Body of pancreas (tissue), 4 donors: ENCODE measurements at regions not wholly inside any gene's neighbourhood (a gene's known extent, or its start where the extent isn't known, plus 50 kb on each side); places are given as distances from the start of the nearest gene placed in this dataset.

Experiments used
- ATAC-seq: fragments of 150-250 bp; one replicate; pipeline ENCODE4 v1.9.1; 2016
- DNase-seq, 4 donors: peaks; one replicate each; pipeline ENCODE4 v3.0.0-alpha.2; 2019
- H3K27ac ChIP-seq, 4 donors: fragments of 200-600 bp; sonication (generic); 1 replicate in 3 of 4; 2 replicates in 1 of 4; pipeline versions ENCODE4 v1.5.1 to v1.6.1; 2016 to 2019; ENCODE audit warnings: mild to moderate bottlenecking in 1 of 4, mixed read lengths in 1 of 4, moderate library complexity in 1 of 4
- H3K27me3 ChIP-seq, 2 donors: fragments of 200-600 bp; sonication (generic); one replicate each; pipeline ENCODE4 v1.6.0; 2016; ENCODE audit warnings: mild to moderate bottlenecking in 1 of 2
- H3K36me3 ChIP-seq, 2 donors: fragments of 200-600 bp; sonication (generic); replicated peaks in 1 of 2; 2 replicates each; pipeline ENCODE4 v1.5.1; 2016; ENCODE audit warnings: low read depth in 2 of 2; ENCODE audit not compliant: insufficient read depth in 1 of 2
- H3K4me1 ChIP-seq: fragments of 200-600 bp; sonication (generic); one replicate; pipeline ENCODE4 v1.6.0; 2016
- H3K4me3 ChIP-seq, 2 donors: fragments of 200-600 bp; sonication (generic); 1 replicate in 1 of 2; 2 replicates in 1 of 2; pipeline ENCODE4 v1.5.1; 2016 to 2019
- H3K9me3 ChIP-seq, 3 donors: fragments of 200-600 bp; sonication (generic); 1 replicate in 2 of 3; 2 replicates in 1 of 3; pipeline ENCODE4 v1.5.1; 2016
- POLR2A ChIP-seq, 3 donors: fragments of 450-650 bp; IDR thresholded peaks; one replicate each; pipeline ENCODE4 v1.6.1; 2016; ENCODE audit warnings: antibody characterized with exemption in 3 of 3, mild to moderate bottlenecking in 2 of 3
- WGBS, 2 donors: methylation state at CpG; one replicate each; pipeline ENCODE4 v1.1.5; 2017; 5-methylcytosine and 5-hydroxymethylcytosine counted together
- intact Hi-C: fragments of 100-400 bp; cut with DNase I; formaldehyde crosslinking; loops from one replicate; pipeline ENCODE4 v1.15.1; 2023
- TF ChIP-seq, protein P1 (sequence below), 7 experiments: fragments of 450-650 bp in 4 of 7; fragments of 200-600 bp in 3 of 7; sonication (generic) in 3 of 7; IDR thresholded peaks; one replicate each; pipeline ENCODE4 v1.5.1; 2016 to 2019; ENCODE audit warnings: antibody characterized with exemption in 7 of 7

DNA sequence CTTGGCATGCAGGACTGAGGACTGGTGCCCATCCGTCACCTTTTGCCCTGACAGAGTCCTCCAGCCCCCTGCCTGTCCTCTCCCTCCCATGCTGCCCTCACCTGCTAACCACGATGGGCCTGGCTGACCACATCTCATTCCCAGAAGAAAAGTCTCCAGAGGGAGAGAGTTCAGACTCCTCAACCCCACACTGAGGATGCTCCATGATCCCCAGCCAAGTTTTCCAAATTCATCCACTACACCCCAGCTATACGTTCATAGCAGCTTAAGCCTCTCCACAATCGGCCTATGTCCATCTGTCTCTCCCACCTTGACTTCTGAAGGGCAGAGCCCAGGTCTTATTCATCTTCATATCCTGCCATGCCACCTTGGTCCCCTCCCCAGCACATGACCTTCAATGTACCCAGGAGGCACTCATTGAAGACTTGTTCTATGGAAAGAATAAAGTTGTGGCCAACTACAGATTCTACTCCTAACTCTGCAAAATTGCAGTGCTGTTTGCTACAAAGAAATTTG, 115.6 kb upstream of the ID2 start:
- no peak for ATAC-seq

GRCh38 chr2:8566774-8567468, 114.9 kb upstream of the ID2 start:
- TF ChIP-seq POLR2A (IDR thresholded peaks at IDR 0.05), result no peak
- TF ChIP-seq, protein P1, sequence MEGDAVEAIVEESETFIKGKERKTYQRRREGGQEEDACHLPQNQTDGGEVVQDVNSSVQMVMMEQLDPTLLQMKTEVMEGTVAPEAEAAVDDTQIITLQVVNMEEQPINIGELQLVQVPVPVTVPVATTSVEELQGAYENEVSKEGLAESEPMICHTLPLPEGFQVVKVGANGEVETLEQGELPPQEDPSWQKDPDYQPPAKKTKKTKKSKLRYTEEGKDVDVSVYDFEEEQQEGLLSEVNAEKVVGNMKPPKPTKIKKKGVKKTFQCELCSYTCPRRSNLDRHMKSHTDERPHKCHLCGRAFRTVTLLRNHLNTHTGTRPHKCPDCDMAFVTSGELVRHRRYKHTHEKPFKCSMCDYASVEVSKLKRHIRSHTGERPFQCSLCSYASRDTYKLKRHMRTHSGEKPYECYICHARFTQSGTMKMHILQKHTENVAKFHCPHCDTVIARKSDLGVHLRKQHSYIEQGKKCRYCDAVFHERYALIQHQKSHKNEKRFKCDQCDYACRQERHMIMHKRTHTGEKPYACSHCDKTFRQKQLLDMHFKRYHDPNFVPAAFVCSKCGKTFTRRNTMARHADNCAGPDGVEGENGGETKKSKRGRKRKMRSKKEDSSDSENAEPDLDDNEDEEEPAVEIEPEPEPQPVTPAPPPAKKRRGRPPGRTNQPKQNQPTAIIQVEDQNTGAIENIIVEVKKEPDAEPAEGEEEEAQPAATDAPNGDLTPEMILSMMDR (IDR thresholded peaks at IDR 0.05), result no peak
- ATAC-seq (no peak), DNase-seq (no peak)
- Histone ChIP-seq H3K4me1 (no peaks in the 10 kb centered on the region), H3K4me3 (no peak overlapping the region), H3K27me3 (no peaks in the 10 kb centered on the region), H3K9me3 (no peaks in the 10 kb centered on the region), H3K36me3 (no peaks in the 10 kb centered on the region), H3K27ac (no peak overlapping the region)
- intact Hi-C loops, result no loop called here
- 87 to 89% methylated on average over 14 to 15 of the region's 15 CpGs for WGBS, 2 donors

More for the DNA sequence above, 115.6 kb upstream of the ID2 start:
- Histone ChIP-seq H3K36me3 (no peaks in the 10 kb centered on the region), H3K27me3 (no peaks in the 10 kb centered on the region), H3K27ac (no peak overlapping the region), H3K4me1 (no peaks in the 10 kb centered on the region), H3K4me3 (no peak overlapping the region), H3K9me3 (no peaks in the 10 kb centered on the region)
- no peak for DNase-seq
- TF ChIP-seq, protein P1 (IDR thresholded peaks at IDR 0.05), result no peak
- TF ChIP-seq POLR2A (IDR thresholded peaks at IDR 0.05), result no peak
- intact Hi-C loops, result no loop called here
- 79 to 80% methylated on average over 4 of the region's 4 CpGs for WGBS, 2 donors

GRCh38 chr2:8567469-8568260, 114.2 kb upstream of the ID2 start:
- intact Hi-C loops, result no loop called here
- H3K27ac ChIP-seq, result no peak overlapping the region
- H3K27me3 ChIP-seq, result no peaks in the 10 kb centered on the region
- ATAC-seq, result no peak
- TF ChIP-seq POLR2A (IDR thresholded peaks at IDR 0.05), result no peak
- TF ChIP-seq, protein P1 (IDR thresholded peaks at IDR 0.05), result no peak
- peaks cover 1% of the 10 kb centered on the region for H3K4me1 ChIP-seq
- no peaks in the 10 kb centered on the region for H3K36me3 ChIP-seq
- 87 to 93% methylated on average over 15 of the region's 15 CpGs for WGBS, 2 donors
- H3K4me3 ChIP-seq, result no peak overlapping the region
- DNase-seq, result no peak
- no peaks in the 10 kb centered on the region for H3K9me3 ChIP-seq

- Histone ChIP-seq H3K4me1 (peaks cover 12% of the 10 kb centered on the region), H3K4me3 (no peak overlapping the region), H3K36me3 (no peaks in the 10 kb centered on the region), H3K9me3 (no peaks in the 10 kb centered on the region), H3K27me3 (no peaks in the 10 kb centered on the region), H3K27ac (no peak overlapping the region)
- no peak for DNase-seq
- intact Hi-C loops, result no loop called here
- WGBS, 2 donors, result 83 to 85% methylated on average over 12 of the region's 12 CpGs
- no peak for TF ChIP-seq POLR2A (IDR thresholded peaks at IDR 0.05)
- TF ChIP-seq, protein P1 (IDR thresholded peaks at IDR 0.05), result no peak
- ATAC-seq, result no peak
Observed at GRCh38 chr2:8568543-8569302, 113.1 kb upstream of the ID2 start.
